GM21717 (cell line): ENCODE measurements at regions not wholly inside any gene's neighbourhood (a gene's known extent, or its start where the extent isn't known, plus 50 kb on each side); places are given as distances from the start of the nearest gene placed in this dataset.
A peak's percentile ranks its signal among the peaks of the same experiment; 100 is the strongest.
"Not testable (repeated sequence)": the region's sequence is repeated elsewhere in the genome, so short reads cannot be mapped to it uniquely, and the experiment has no call there.

Experiments
- ATAC-seq: cut with Tn5 transposase; IDR thresholded peaks from one replicate; pipeline ENCODE4 v1.9.1; 2021; ENCODE audit warnings: mild to moderate bottlenecking, moderate library complexity; ENCODE audit not compliant: unreplicated experiment

DNA sequence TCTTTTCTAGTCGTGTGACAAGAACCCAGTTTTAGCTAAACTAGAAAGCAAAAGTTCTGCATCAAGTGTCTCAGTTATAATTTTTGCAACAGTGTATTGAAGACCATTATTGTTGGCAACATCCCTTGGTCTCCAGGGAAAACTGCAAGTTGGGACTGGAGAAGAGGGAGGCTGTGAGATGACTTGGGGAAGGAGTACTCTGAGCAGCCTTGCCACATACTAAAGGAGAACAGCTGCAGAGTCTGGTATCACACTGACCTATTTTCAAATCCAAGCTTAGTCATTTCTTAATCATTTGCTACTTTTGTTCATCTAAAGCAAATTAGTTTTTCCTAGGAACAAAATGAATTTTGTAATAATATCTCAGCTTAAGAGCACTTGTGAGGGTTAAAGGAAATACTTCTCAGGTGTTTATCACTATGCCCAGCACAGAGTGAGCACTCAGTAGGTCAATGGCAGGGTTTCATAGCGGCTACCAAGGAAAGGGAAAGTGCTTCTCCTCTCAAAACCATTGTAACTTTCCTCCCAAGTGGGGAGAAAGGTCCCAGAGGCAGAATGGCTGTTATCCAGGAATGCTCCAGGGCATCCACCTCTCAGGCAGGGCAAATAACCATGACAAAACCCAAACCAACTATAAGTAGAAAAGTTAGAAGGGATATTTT, 247.1 kb downstream of the C11orf87 start:
- ATAC-seq = no peak

DNA sequence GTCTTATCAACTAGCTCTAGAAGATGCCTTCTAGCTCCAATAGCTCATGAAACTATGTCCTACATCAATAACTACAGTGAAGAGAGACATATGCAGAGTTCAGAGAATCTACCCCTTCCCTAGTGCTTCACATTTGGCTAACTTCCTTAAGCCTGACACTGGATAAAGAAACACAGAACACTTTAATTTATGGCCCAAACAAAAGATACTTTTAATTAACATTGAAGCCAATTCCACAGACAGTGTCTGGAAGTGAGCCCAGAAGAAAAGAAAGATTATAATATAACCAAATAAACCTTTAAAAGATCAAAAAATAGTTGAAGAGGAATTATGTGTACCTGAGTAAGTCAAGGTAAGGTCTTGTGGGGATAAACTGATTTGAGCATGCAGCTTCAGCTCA, 255.2 kb downstream of the C11orf87 start:
- ATAC-seq = no peak

DNA sequence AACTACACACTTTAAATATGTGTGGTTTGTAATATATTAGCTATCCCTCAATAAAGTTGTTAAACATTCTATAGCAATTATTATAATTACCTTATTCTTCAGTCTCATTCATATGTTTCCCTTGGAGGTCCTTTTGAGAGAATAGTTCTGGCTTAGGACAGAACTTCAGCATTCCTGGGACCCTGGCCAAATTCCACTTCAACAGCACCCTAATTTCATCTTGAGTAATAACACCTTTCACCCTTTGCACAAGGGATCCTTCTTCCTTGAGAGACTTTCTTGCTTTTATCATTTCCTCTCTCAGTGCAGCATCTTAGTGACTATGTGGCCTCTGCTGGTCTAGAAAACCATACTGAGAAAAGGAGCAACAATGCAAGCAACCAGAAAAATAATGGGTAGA, 255.9 kb downstream of the C11orf87 start:
- ATAC-seq = no peak

DNA sequence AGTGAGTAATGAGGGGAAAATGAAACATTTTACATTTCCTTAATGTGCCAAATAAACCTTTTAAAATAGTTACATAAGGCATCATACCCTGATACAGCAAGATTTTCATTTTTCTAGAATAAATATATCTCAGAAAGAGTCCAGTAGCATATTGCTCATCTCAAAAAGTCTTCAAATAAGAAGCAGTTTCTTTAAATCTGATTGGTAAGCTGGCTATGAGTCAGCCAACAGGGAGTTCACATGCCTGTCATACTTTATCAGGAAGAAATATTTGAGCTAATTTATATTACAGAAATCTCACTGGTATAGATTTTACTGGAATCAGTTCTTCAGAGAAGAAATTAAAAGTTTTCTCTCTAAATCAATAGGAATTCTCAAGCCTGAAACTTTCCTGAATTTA, 258.1 kb downstream of the C11orf87 start:
- ATAC-seq = no peak

DNA sequence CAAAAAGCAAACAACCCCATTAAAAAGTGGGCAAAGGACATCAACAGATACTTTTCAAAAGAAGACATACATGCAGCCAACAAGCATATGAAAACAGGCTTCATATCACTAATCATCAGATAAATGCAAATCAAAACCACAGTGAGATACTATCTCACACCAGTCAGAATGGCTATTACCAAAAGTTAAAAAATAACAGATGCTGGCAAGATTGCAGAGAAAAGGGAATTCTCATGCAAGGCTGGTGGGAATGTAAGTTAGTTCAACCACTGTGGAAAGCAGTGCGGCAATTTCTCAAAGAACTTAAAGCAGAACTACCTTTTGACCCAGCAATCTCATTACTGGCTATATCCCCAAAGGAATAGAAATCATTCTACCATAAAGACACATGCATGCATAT, 260.8 kb downstream of the C11orf87 start:
- not testable (repeated sequence) for ATAC-seq

DNA sequence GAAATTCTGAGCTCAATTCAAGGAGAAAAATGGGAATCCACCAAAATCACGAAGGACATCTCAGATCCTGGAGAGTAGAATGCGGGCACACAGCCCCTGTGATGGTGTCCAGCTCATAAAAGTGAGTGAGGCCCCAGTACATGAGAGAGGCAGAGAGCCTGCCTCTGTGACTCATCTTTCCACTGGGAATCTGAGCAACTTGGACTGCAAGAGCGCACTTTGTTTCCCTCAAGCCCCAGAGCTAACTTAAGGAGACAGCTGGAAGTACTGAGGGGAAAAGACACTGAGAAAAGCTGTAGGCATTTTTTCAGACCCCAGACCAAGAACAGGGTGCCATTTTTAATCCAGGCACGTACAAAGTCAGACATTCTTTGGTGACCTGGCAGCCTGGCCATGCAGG, 273.7 kb downstream of the C11orf87 start:
- no peak for ATAC-seq

DNA sequence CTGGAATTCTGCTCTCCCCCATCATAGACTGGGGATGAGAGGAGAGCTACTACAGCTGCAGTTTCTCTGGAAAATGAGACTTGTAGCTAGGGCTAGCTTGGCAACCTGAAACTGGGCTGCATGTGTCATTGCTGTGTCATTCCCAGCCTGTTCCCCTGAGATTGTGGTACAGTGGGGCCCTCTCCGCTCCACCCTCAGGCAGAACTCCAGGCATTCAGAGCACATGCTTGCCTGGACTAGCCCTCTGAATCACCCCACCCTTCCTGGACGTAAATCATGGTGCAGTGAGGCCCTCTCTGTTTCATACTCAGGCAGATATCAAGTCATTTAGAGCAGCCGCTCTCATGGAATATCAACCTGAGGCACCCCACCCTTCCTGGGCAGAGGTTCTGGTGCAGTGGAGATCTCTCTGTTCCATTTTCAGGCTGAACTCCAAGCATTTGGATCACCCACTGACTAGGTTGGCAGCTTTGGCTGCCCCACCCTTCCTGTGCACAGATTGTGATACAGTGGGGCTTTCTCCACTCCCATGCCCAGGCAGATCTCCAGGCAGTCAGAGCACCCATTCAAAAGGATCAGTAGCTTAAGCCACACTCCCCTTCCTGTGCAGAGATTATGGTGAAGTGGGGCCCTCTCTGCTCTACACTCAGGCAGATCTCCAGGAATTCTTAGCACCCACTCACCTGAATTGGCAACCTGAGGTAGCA, 274.4 kb downstream of the C11orf87 start:
- no peak for ATAC-seq

DNA sequence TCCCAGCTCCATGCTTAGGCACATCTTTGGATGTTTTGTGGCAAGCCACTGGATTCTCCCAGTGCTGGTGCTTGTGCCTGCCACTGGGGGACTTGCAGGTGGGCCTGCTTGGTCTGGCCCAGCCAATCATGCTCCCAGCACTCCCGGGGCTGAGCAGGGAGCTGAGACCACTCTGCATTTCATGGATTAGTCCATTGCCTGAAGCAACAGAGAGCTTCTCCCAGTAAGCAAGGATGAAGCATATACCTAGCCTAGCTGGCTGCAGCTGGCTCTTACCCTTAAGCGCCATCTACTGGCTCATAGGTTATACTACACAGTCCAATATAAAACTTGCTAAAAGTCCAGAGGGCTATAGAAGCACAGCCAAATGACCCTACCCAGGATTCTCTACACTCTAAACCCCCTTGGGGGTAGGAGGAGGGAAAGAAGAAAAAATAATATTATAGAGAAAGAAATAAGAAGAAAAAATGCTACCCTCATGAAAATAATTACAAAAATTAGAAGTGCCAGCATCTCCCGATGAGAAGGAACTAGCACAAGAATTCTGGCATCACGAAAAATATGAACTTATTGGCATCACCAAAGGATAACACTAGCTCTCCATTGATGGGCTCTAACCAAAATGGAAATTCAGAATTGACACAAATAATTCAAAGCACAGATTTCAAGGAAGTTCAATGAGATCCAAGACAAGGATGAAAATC, 275.3 kb downstream of the C11orf87 start:
- ATAC-seq = peak; percentile 88

DNA sequence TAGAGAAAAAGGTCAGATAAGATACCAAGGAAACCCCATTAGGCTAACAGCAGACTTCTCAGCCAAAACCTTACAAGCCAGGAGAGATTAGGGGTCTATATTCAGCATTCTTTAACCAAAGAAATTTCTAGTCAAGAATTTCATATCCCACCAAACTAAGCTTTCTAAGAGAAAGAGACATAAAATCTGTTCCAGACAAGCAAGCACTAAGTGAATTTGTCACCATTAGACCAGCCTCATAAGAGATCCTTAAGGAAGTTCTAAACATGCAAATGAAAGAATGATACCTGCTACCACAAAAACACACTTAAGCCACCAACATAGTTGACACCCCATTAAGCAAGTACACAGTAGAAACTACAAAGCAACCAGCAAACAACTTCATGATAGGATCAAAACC, 276.2 kb downstream of the C11orf87 start:
- ATAC-seq = no peak

DNA sequence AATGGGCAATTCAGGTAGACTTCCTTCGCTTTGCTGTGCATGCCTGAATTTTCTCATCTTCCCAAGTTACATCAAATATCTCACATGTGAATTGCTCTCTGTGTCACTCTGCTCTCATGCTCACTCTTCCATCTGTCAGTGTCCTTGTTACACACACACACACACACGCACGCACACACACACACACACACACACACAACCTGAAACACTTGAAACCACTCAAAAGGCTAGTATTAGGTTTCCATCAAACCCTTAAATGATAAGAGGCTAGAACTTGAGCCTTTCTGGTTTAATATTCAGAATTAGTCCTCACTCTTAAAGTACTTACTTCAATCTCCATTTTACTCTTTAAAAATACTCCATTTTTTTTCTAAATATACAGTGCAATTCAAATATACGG, 282.4 kb downstream of the C11orf87 start:
- ATAC-seq = no peak

DNA sequence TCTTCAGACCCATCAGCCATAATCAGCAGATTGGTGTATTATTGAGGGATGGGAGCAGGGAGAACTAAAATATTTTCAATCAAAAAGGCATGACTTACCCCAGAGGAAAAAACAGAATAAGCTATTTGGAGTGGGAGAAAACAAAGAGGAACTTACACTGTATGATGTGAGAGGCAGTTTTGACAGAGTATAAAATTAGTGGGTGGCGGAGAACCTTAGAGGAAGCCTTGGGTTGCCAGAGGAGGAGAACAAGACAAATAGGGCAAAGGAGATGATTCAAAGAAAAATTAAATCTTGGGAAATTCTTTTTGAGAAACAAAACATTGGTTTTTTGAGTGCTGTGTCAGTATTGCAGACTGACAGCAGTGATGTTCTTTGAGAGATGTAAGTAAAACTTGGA, 285.0 kb downstream of the C11orf87 start:
- no peak for ATAC-seq

DNA sequence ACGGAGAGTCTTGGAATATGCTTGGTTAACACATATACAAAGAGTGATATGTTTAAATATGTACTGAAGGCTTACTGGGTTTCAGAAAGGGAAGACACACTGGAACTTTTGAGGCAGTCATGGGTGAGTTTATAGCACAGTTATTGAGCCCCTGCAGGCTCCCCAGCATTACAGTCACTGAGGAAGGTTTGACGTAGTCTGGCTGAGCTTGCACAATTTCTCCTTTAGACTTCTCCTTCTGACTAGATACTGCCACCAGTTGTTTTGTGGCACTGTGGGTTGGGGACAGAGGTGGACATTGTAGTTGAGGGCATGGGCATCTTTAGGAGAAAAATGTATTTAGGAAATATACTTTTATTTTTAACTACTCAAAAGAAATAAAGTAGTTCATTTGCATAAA, 285.4 kb downstream of the C11orf87 start:
- ATAC-seq = no peak

DNA sequence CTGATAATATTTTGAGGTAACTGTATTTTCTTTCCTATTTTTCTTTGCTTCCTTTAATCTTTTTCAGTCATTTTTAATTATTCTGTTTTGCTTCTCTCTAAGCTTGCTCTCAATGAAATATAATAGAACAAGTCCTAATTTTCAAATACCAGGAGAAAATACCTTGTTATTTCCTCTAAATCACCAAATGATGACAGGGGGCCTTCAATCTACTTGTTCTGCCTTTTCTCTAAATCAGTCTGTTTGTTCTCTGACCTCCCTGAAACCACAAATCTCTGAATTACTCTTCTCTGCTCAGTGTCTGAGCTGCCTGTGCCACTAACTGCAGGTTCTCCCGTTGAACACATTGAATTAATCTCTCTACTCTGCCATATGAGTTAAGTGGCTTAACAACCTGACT, 286.2 kb downstream of the C11orf87 start:
- no peak for ATAC-seq

DNA sequence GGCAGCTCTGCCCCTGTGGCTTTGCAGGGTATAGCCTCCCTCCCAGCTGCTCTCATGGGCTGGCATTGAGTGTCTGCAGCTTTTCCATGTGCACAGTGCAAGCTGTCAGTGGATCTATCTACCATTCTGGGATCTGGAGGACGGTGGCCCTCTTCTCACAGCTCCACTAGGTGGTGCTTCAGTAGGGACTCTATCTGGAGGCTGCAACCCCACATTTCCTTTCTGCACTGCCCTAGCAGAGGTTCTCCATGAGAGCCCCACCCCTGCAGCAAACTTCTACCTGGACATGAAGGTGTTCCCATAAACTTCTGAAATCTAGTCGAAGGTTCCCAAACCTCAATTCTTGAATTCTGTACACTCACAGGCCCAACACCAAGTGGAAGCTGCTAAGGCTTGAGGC, 292.5 kb downstream of the C11orf87 start:
- not testable (repeated sequence) for ATAC-seq

DNA sequence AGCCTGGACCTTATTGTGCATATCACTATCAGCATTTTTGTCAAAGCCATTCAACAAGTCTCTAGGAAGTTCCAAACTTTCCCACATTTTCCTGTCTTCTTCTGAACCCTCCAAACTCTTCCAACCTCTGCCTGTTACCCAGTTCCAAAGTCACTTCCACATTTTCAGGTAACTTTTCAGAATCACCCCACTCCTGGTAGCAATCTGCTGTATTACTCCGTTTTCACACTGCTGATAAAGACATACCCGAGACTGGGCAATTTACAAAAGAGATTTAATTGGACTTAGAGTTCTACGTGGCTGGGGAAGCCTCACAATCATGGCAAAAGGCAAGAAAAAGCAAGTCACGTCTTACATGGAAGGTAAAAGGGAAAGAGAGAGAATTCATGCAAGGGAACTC, 293.4 kb downstream of the C11orf87 start:
- not testable (repeated sequence) for ATAC-seq

DNA sequence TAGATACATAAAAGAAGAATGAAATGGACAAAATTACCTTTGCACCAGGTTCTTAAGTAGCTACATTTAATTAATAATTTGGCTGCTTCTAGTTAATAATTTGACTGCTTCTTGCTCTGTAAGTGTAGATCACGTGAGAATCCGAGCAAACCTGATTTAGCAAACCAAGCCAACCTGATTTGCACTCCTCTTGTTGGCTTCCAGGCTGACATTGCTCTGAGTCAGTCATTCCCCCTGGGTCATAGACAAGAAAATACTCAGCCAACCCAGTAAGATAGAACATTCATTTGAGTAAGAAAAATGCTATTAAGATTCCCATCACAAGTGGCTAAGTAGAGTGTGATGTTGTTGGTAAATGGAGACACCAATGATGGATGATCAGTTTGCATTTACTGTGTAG, 304.1 kb downstream of the C11orf87 start:
- ATAC-seq = no peak

DNA sequence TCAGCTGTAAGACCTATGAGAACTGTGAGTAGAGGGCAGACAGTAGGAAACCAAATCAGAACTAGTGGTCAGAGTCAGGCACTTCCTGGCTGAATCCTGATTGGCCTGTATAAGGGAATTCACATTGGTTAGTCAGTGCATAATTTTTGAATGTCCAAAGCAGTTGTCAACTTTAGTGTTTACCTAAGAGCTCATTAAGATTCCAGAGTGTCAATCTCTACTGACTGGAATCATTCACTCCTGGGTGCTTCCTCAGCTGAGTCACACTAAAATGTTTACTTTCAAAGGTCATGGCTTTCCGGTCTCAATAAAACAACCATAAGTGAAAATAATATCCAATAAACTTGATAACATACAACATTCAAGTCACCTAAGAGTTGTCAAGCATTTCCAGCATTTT, 306.1 kb downstream of the C11orf87 start:
- ATAC-seq = no peak

DNA sequence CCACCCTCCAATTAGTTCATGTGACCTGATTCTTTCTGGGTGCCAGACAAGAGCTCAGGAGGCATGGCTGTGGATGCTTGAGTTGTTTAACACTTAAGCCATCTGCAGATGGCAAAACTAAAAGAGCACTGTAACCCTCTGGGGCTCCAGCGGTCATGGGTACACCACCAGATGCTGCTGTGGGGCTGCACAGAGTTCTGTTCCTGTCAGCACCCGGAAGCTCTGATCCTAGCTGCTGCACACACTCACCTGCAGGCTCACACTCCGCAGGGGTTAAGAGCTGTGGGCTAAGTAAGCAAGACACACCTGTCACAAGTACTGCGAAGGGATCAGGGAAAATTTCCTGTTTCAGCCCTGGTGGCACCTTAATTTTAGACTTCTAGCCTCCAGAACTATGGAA, 307.8 kb downstream of the C11orf87 start:
- no peak for ATAC-seq

DNA sequence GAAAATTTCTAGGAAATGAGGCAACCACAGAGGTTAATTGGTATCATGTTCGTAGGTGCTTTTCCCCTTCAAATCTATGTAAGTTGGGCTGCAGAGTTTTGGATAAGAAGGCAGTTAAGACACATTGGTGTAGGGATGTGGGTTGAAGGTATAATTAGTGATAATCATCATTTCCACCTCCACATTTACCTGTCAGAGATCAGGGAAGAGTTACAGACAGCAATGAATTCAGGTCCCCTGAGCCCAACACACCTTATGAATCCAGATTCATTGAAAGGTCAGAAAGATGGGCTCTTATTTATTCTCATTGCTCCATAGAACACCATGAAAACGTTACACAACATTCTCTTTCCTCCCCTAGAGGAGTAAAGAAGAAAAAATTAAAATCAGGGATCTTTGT, 308.7 kb downstream of the C11orf87 start:
- no peak for ATAC-seq

DNA sequence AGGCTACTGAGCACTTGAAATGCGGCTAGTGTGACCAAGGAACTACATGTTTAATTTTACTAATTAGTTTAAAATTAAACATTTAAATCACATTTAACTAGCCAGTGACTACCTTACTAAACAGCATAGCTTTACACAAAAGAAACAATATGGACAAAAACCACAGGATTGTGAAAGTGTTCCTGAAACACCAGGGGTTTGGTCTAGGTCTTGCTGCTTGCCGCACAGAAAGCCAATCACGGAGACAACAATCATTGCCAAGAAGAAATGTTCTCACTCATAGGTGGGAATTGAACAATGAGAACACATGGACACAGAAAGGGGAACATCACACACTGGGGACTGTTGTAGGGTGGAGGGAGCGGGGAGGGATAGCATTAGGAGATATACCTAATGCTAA, 309.5 kb downstream of the C11orf87 start:
- ATAC-seq = no peak

DNA sequence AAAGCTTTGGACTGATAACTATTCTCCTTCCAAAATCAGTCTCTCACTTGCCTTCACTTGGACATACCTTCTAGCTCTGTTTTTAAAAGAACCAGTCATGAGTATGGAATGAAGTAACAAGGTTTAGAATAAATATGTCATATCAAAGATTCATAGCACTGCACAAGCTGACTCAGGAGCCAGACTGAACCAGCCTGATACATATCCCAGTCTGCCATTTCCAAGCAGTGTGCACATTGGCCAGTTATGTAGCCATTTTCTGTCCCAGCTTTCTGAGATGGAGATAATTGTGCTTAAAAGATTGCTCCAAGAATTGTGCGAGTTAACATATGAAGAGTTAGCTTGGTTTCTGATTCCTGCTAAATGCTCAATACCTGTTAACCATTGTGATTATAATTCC, 311.3 kb downstream of the C11orf87 start:
- ATAC-seq = no peak

DNA sequence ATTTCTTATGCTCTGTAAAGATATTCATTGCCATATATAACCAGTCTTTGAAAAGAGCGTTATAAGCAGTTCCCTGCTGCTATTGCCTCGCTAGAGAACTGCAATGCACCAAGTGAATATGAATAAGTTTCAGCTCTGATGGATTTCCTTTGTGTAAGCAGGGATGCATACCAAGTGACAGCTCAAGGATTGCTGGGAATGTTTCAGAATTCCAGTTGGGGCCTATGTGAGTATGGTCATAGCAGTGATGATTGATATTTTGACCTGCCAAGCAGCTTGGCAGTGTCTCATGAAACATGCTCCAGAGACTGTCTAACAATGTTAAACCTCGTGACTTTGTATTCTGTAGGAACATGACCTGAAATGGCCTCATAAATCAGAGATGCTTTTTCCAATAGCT, 312.6 kb downstream of the C11orf87 start:
- ATAC-seq = no peak
